Adrenal gland (tissue), 5 donors: ENCODE measurements at regions not wholly inside any gene's neighbourhood (a gene's known extent, or its start where the extent isn't known, plus 50 kb on each side); places are given as distances from the start of the nearest gene placed in this dataset.

Experiments used
- POLR2A ChIP-seq, 2 donors: fragments of 450-650 bp; IDR thresholded peaks; one replicate each; pipeline ENCODE4 v1.6.1; 2017; ENCODE audit warnings: antibody characterized with exemption in 2 of 2, mild to moderate bottlenecking in 2 of 2, moderate library complexity in 1 of 2
- TF ChIP-seq, protein P1 (sequence below), 6 experiments: fragments of 450-650 bp in 4 of 6; fragments of 200-600 bp in 2 of 6; sonication (generic) in 1 of 6; IDR thresholded peaks; 1 replicate in 5 of 6; 2 replicates in 1 of 6; pipeline versions ENCODE4 v1.5.1 to v1.8.0; 2016 to 2021; ENCODE audit warnings: antibody characterized with exemption in 6 of 6, mild to moderate bottlenecking in 2 of 6, moderate library complexity in 1 of 6
- donor health status: DM: no; HTN: no; CAD: no.

- TF ChIP-seq POLR2A (IDR thresholded peaks at IDR 0.05): no peak
- TF ChIP-seq, protein P1, sequence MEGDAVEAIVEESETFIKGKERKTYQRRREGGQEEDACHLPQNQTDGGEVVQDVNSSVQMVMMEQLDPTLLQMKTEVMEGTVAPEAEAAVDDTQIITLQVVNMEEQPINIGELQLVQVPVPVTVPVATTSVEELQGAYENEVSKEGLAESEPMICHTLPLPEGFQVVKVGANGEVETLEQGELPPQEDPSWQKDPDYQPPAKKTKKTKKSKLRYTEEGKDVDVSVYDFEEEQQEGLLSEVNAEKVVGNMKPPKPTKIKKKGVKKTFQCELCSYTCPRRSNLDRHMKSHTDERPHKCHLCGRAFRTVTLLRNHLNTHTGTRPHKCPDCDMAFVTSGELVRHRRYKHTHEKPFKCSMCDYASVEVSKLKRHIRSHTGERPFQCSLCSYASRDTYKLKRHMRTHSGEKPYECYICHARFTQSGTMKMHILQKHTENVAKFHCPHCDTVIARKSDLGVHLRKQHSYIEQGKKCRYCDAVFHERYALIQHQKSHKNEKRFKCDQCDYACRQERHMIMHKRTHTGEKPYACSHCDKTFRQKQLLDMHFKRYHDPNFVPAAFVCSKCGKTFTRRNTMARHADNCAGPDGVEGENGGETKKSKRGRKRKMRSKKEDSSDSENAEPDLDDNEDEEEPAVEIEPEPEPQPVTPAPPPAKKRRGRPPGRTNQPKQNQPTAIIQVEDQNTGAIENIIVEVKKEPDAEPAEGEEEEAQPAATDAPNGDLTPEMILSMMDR (IDR thresholded peaks at IDR 0.05): no peak
Observed at GRCh38 chr7:21345361-21345760, 82.5 kb upstream of the SP4 start.
